Thyroid gland (tissue), 4 donors: ENCODE measurements at regions not wholly inside any gene's neighbourhood (a gene's known extent, or its start where the extent isn't known, plus 50 kb on each side); places are given as distances from the start of the nearest gene placed in this dataset.

ENCODE experiments used
- CTCF ChIP-seq, 6 experiments: fragments of 200-600 bp in 3 of 6; fragments of 450-650 bp in 3 of 6; sonication (generic) in 3 of 6; IDR thresholded peaks; one replicate each; pipeline ENCODE4 v1.5.1; 2016 to 2019; ENCODE audit warnings: antibody characterized with exemption in 6 of 6, mild to moderate bottlenecking in 2 of 6, inconsistent platforms in 1 of 6, moderate library complexity in 1 of 6
- POLR2A ChIP-seq, 2 donors: fragments of 450-650 bp; IDR thresholded peaks; one replicate each; pipeline ENCODE4 v1.6.1; 2017; ENCODE audit warnings: antibody characterized with exemption in 2 of 2, mild to moderate bottlenecking in 2 of 2, moderate library complexity in 1 of 2

- no peak for TF ChIP-seq CTCF (IDR thresholded peaks at IDR 0.05)
- TF ChIP-seq POLR2A (IDR thresholded peaks at IDR 0.05): no peak
Observed at GRCh38 chr17:73820686-73821448, 176.6 kb upstream of the SDK2 start.
